Sigmoid colon (tissue), 6 donors: ENCODE measurements at regions not wholly inside any gene's neighbourhood (a gene's known extent, or its start where the extent isn't known, plus 50 kb on each side); places are given as distances from the start of the nearest gene placed in this dataset.

Experiments used
- DNase-seq: peaks from one replicate; pipeline ENCODE4 v3.0.0-alpha.2; 2019
- H3K27ac ChIP-seq, 4 donors: fragments of 200-600 bp; sonication (generic); one replicate each; pipeline ENCODE4 v1.5.1; 2016 to 2019; ENCODE audit warnings: mild to moderate bottlenecking in 1 of 4
- H3K27me3 ChIP-seq, 3 donors: fragments of 200-600 bp; sonication (generic); one replicate each; pipeline ENCODE4 v1.5.1; 2019; ENCODE audit warnings: mild to moderate bottlenecking in 1 of 3
- H3K36me3 ChIP-seq, 4 donors: fragments of 200-600 bp; sonication (generic); one replicate each; pipeline ENCODE4 v1.5.1; 2016 to 2019
- H3K4me1 ChIP-seq, 4 donors: fragments of 200-600 bp; sonication (generic); one replicate each; pipeline ENCODE4 v1.5.1; 2017 to 2019
- H3K4me3 ChIP-seq, 4 donors: fragments of 200-600 bp; sonication (generic); one replicate each; pipeline ENCODE4 v1.5.1; 2017 to 2019; ENCODE audit warnings: mild to moderate bottlenecking in 2 of 4, moderate library complexity in 1 of 4
- H3K9me3 ChIP-seq, 4 donors: fragments of 200-600 bp in 3 of 4; sonication (generic) in 3 of 4; one replicate each; pipeline versions ENCODE4 v1.5.1 to v1.6.1; 2013 to 2019
- EP300 ChIP-seq, 4 donors: sonication (generic); formaldehyde crosslinking; IDR thresholded peaks; one replicate each; pipeline ENCODE4 v1.6.1; 2017; ENCODE audit warnings: antibody characterized with exemption in 4 of 4
- POLR2A ChIP-seq, 2 donors: fragments of 450-650 bp; IDR thresholded peaks; one replicate each; pipeline ENCODE4 v1.6.1; 2016; ENCODE audit warnings: antibody characterized with exemption in 2 of 2, mild to moderate bottlenecking in 2 of 2, moderate library complexity in 2 of 2
- POLR2AphosphoS5 ChIP-seq, 4 donors: sonication (generic); formaldehyde crosslinking; IDR thresholded peaks; one replicate each; pipeline ENCODE4 v1.6.1; 2017; ENCODE audit warnings: antibody characterized with exemption in 4 of 4
- WGBS, 2 donors: extraction: QIAGEN DNeasy Blood & Tissue Kit; methylation state at CpG; one replicate each; pipeline ENCODE4 v1.1.7; 2013; 5-methylcytosine and 5-hydroxymethylcytosine counted together
- intact Hi-C: fragments of 100-400 bp; cut with DNase I; formaldehyde crosslinking; loops from one replicate; pipeline ENCODE4 v1.15.1; 2023
- TF ChIP-seq, protein P1 (sequence below), 4 experiments: fragments of 450-650 bp in 3 of 4; fragments of 200-600 bp in 1 of 4; IDR thresholded peaks; one replicate each; pipeline ENCODE4 v1.5.1; 2016 to 2019; ENCODE audit warnings: antibody characterized with exemption in 4 of 4, mild to moderate bottlenecking in 3 of 4, moderate library complexity in 2 of 4
- donor health status: healthy with polysubstance abuse.
- donor health status: healthy.

- WGBS, 2 donors: 26 to 46% methylated on average over 23 of the region's 23 CpGs
- peaks cover 48 to 100% (median 88%) of the 10 kb centered on the region in 3 donors for H3K27me3 ChIP-seq
- TF ChIP-seq, protein P1, sequence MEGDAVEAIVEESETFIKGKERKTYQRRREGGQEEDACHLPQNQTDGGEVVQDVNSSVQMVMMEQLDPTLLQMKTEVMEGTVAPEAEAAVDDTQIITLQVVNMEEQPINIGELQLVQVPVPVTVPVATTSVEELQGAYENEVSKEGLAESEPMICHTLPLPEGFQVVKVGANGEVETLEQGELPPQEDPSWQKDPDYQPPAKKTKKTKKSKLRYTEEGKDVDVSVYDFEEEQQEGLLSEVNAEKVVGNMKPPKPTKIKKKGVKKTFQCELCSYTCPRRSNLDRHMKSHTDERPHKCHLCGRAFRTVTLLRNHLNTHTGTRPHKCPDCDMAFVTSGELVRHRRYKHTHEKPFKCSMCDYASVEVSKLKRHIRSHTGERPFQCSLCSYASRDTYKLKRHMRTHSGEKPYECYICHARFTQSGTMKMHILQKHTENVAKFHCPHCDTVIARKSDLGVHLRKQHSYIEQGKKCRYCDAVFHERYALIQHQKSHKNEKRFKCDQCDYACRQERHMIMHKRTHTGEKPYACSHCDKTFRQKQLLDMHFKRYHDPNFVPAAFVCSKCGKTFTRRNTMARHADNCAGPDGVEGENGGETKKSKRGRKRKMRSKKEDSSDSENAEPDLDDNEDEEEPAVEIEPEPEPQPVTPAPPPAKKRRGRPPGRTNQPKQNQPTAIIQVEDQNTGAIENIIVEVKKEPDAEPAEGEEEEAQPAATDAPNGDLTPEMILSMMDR (IDR thresholded peaks at IDR 0.05): no peak
- TF ChIP-seq POLR2AphosphoS5 (IDR thresholded peaks at IDR 0.05) (no peak), EP300 (IDR thresholded peaks at IDR 0.05) (no peak), POLR2A (IDR thresholded peaks at IDR 0.05) (no peak)
- intact Hi-C loops: loop anchor here (5.0 to 10.0 kb wide), 3 partner anchors 389 to 1051 kb away; no protein-coding TSS in a partner anchor
- no peak for DNase-seq
- no peaks in the 10 kb centered on the region for H3K36me3 ChIP-seq
- peaks cover 0 to 37% (median 32%) of the 10 kb centered on the region in 4 donors for H3K4me1 ChIP-seq
- peak overlapping the region; percentile 12 to 75 (median 42) for H3K27ac ChIP-seq
- peak overlapping the region in 3 of 4 donors; percentile 41 to 53 (median 50) for H3K4me3 ChIP-seq
- no peaks in the 10 kb centered on the region for H3K9me3 ChIP-seq
Observed at GRCh38 chr6:105993341-105994117, 92.6 kb upstream of the PRDM1 start.

- Histone ChIP-seq H3K4me3 (peak overlapping the region; percentile 29 to 56 (median 46)), H3K9me3 (no peaks in the 10 kb centered on the region), H3K36me3 (no peaks in the 10 kb centered on the region), H3K27me3 (peaks cover 46 to 100% (median 86%) of the 10 kb centered on the region in 3 donors), H3K4me1 (peaks cover 0 to 37% (median 32%) of the 10 kb centered on the region in 4 donors), H3K27ac (peak overlapping the region in 2 of 4 donors; percentile 11 to 32)
- TF ChIP-seq POLR2A (IDR thresholded peaks at IDR 0.05) (no peak), POLR2AphosphoS5 (IDR thresholded peaks at IDR 0.05) (peak in 3 of 4 donors; percentile 27 to 71 (median 64))
- WGBS, 2 donors: 3% methylated on average over 34 of the region's 34 CpGs
- intact Hi-C loops: loop anchor here (5.0 to 10.0 kb wide), 3 partner anchors 388 to 1050 kb away; no protein-coding TSS in a partner anchor
- peak; percentile 84 for DNase-seq
Observed at GRCh38 chr6:105992315-105992961, 93.7 kb upstream of the PRDM1 start.

- peaks cover 42 to 100% (median 86%) of the 10 kb centered on the region in 3 donors for H3K27me3 ChIP-seq
- intact Hi-C loops: loop anchor here (5.0 to 10.0 kb wide), 3 partner anchors 387 to 1049 kb away; no protein-coding TSS in a partner anchor
Observed at GRCh38 chr6:105991561-105992314, 94.4 kb upstream of the PRDM1 start.

DNA sequence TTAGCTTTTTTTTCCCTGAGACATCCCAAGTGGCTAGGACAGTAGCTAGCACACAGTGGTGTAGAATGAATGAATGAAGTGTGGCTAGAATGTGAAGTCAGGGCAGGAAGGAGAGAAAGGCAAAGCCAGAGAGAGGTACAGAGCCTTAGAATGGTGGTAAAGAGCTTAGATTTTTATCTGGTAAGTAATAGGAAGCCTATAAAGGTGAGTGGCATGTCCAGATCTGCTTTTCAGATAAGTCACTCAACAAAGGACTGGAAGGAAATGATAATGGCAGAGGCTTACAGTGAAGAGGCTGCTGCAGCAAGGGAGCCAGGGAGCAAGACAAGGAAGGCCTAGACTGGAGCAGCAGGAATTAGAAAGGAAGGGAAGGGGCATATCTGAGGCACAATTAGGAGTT, 96.0 kb upstream of the PRDM1 start:
- H3K4me3 ChIP-seq: no peak overlapping the region
- no peak for DNase-seq
- peaks cover 0 to 47% (median 42%) of the 10 kb centered on the region in 4 donors for H3K4me1 ChIP-seq
- H3K27me3 ChIP-seq: peaks cover 47 to 100% (median 84%) of the 10 kb centered on the region in 3 donors
- no peaks in the 10 kb centered on the region for H3K9me3 ChIP-seq
- TF ChIP-seq POLR2A (IDR thresholded peaks at IDR 0.05): no peak
- no peaks in the 10 kb centered on the region for H3K36me3 ChIP-seq
- intact Hi-C loops: loop anchor here (5.0 to 10.0 kb wide), 3 partner anchors 385 to 1048 kb away; no protein-coding TSS in a partner anchor
- no peak overlapping the region for H3K27ac ChIP-seq

More at GRCh38 chr6:105991561-105992314, 94.4 kb upstream of the PRDM1 start:
- H3K36me3 ChIP-seq: no peaks in the 10 kb centered on the region
- peak; percentile 57 for DNase-seq
- H3K4me1 ChIP-seq: peaks cover 0 to 37% (median 32%) of the 10 kb centered on the region in 4 donors
- peak overlapping the region; percentile 29 to 56 (median 46) for H3K4me3 ChIP-seq
- 3 to 7% methylated on average over 23 of the region's 23 CpGs for WGBS, 2 donors
- TF ChIP-seq, protein P1 (IDR thresholded peaks at IDR 0.05): no peak
- TF ChIP-seq POLR2A (IDR thresholded peaks at IDR 0.05) (no peak), EP300 (IDR thresholded peaks at IDR 0.05) (no peak), POLR2AphosphoS5 (IDR thresholded peaks at IDR 0.05) (no peak)
- H3K9me3 ChIP-seq: no peaks in the 10 kb centered on the region
- peak overlapping the region in 1 of 4 donors; percentile 32 for H3K27ac ChIP-seq

DNA sequence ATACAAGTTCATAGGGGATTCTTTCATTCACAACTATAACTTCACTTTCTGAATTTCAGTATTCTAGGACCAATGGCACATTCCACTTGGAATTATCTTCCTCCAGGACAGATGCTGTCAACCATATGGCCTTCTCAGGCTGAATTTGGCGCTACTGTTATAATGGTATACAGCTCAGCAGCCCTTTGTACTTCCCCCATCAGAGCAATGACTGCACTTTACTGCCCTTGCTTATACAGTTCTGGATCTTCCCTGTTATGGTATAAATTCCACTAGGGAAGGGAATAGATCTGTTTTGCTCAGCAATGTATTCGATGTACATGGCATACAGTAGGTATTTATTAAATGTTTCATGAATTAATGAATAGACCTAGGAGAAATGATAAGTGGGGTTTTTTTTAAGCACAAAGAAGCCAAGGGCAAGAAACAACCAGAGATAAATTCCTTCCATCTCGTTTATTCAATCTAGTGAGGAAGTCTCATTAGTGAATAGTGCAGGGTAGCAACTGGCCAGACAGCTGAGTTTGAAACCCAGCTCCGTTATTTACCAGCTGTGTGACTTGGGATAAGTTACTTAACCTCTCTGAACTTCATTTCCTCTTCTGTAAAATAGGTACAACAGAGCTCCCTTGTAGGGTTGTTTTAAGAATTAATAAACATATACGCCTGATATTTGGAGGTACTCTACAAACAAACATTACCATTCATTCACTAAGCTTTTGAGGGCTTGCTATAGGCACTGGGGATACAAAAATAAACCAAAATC, 97.1 kb upstream of the PRDM1 start:
- DNase-seq: no peak
- Histone ChIP-seq H3K9me3 (no peaks in the 10 kb centered on the region), H3K4me1 (peaks cover 0 to 35% (median 30%) of the 10 kb centered on the region in 4 donors), H3K27ac (no peak overlapping the region), H3K27me3 (peaks cover 39 to 100% (median 79%) of the 10 kb centered on the region in 3 donors), H3K4me3 (no peak overlapping the region), H3K36me3 (no peaks in the 10 kb centered on the region)
- intact Hi-C loops: no loop called here
- TF ChIP-seq POLR2A (IDR thresholded peaks at IDR 0.05) (no peak), POLR2AphosphoS5 (IDR thresholded peaks at IDR 0.05) (no peak), EP300 (IDR thresholded peaks at IDR 0.05) (no peak)
- TF ChIP-seq, protein P1 (IDR thresholded peaks at IDR 0.05): no peak
- 58 to 66% methylated on average over 5 of the region's 5 CpGs for WGBS, 2 donors
